ENCODE measurements at regions not wholly inside any gene's neighbourhood (a gene's known extent, or its start where the extent isn't known, plus 50 kb on each side); places are given as distances from the start of the nearest gene placed in this dataset.

DNA sequence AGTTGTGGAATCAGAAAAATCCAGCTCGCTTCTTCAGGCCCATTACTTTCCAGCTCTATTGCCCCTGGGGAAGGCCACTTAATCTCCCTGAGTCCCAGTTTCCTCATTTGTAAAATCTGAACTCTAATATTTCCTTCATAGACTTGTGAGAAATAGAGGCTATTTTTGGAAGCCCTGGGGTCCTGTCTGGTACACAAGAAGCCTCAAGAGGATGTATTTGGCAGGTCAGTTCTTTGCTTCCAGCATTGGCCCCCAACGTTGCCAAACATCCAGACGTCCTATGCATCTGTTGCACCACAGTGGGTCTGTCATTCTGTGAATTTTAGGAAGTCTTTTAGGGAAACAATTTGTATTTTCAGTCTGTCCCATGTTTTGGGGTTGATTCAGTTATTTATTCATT is 525.9 kb downstream of the EBF1 start:
- Histone ChIP-seq H3K9me3 (ENCODE audit: control insufficient read depth in 4 of 4, insufficient read depth in 3 of 4, low read length in 3 of 4) (no peaks in the 10 kb centered on the region), H3K4me1 (ENCODE audit: control insufficient read depth in 5 of 5, insufficient read depth in 5 of 5, low read length in 5 of 5) (peaks cover 0 to 3% (median 0%) of the 10 kb centered on the region in 5 donors), H3K27ac (ENCODE audit: low read depth in 1 of 2, low read length in 1 of 2) (no peak overlapping the region), H3K4me3 (no peak overlapping the region), H3K36me3 (ENCODE audit: control insufficient read depth in 4 of 4, insufficient read depth in 4 of 4, low read length in 4 of 4) (no peaks in the 10 kb centered on the region), H3K9ac (ENCODE audit: insufficient read depth in 1 of 2, low read length in 2 of 2) (no peak overlapping the region), H3K27me3 (ENCODE audit: control insufficient read depth in 3 of 3, insufficient read depth in 3 of 3, low read length in 2 of 3) (no peaks in the 10 kb centered on the region)
- DNase-seq: no peak
- 42 to 57% methylated on average over 3 of the region's 3 CpGs for WGBS, 2 donors
- no peak for ATAC-seq (ENCODE audit: insufficient read depth, low FRiP score)
- TF ChIP-seq, protein P1, sequence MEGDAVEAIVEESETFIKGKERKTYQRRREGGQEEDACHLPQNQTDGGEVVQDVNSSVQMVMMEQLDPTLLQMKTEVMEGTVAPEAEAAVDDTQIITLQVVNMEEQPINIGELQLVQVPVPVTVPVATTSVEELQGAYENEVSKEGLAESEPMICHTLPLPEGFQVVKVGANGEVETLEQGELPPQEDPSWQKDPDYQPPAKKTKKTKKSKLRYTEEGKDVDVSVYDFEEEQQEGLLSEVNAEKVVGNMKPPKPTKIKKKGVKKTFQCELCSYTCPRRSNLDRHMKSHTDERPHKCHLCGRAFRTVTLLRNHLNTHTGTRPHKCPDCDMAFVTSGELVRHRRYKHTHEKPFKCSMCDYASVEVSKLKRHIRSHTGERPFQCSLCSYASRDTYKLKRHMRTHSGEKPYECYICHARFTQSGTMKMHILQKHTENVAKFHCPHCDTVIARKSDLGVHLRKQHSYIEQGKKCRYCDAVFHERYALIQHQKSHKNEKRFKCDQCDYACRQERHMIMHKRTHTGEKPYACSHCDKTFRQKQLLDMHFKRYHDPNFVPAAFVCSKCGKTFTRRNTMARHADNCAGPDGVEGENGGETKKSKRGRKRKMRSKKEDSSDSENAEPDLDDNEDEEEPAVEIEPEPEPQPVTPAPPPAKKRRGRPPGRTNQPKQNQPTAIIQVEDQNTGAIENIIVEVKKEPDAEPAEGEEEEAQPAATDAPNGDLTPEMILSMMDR (IDR thresholded peaks at IDR 0.05; ENCODE audit: control extremely low read depth, extremely low read depth): no peak

DNA sequence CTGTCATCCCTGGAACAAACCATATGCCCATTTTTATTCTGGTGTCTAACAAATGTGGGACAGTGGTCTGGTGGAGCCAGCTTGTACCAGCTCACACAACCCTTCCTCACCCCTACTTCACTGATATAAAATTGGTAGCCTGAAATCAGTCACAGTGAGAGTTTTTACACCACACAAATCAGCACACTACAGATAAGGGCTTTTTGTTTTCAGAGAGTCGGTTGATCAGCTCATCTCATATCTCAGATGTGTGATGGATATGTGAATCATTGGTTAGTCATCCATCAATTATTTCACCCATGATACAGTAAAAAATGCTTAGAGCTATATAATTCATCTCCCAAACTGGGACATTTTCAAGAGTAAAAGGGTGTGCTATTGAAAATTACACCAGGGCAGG is 529.2 kb downstream of the EBF1 start:
- ATAC-seq (ENCODE audit: insufficient read depth, low FRiP score) (no peak), DNase-seq (no peak)
- Histone ChIP-seq H3K4me1 (ENCODE audit: control insufficient read depth in 5 of 5, insufficient read depth in 5 of 5, low read length in 5 of 5) (peaks cover 0 to 3% (median 0%) of the 10 kb centered on the region in 5 donors), H3K4me3 (no peak overlapping the region), H3K27ac (ENCODE audit: low read depth in 1 of 2, low read length in 1 of 2) (no peak overlapping the region), H3K36me3 (ENCODE audit: control insufficient read depth in 4 of 4, insufficient read depth in 4 of 4, low read length in 4 of 4) (no peaks in the 10 kb centered on the region), H3K9me3 (ENCODE audit: control insufficient read depth in 4 of 4, insufficient read depth in 3 of 4, low read length in 3 of 4) (no peaks in the 10 kb centered on the region), H3K27me3 (ENCODE audit: control insufficient read depth in 3 of 3, insufficient read depth in 3 of 3, low read length in 2 of 3) (no peaks in the 10 kb centered on the region), H3K9ac (ENCODE audit: insufficient read depth in 1 of 2, low read length in 2 of 2) (no peak overlapping the region)
- WGBS, 2 donors: 80 to 94% methylated on average over 1 of the region's 1 CpG
- TF ChIP-seq, protein P1 (IDR thresholded peaks at IDR 0.05; ENCODE audit: control extremely low read depth, extremely low read depth): no peak

DNA sequence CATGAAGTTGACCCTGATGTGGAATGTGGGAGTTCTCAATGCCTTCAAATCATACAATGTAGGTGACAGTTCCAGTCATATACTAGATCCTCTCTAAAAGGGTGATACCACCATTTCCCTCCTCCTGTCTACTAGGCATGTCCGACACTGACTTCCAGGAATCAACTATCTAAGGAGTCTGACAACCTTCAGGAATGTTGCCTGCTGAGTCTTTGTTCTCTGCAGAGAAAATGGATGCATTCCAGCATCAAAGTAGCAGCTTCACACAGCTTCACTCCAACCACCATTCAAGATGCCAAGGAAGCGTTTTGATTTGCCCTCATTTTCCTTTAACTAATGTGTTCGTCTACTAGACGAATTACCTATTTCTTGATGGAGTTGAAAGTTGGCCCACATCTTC is 530.2 kb downstream of the EBF1 start:
- H3K9me3 ChIP-seq (ENCODE audit: control insufficient read depth in 4 of 4, insufficient read depth in 3 of 4, low read length in 3 of 4): peaks cover 0 to 2% (median 0%) of the 10 kb centered on the region in 4 donors
- H3K27ac ChIP-seq (ENCODE audit: low read depth in 1 of 2, low read length in 1 of 2): no peak overlapping the region
- ATAC-seq (ENCODE audit: insufficient read depth, low FRiP score): no peak
- DNase-seq: no peak
- no peaks in the 10 kb centered on the region for H3K36me3 ChIP-seq (ENCODE audit: control insufficient read depth in 4 of 4, insufficient read depth in 4 of 4, low read length in 4 of 4)
- peaks cover 0 to 3% (median 0%) of the 10 kb centered on the region in 5 donors for H3K4me1 ChIP-seq (ENCODE audit: control insufficient read depth in 5 of 5, insufficient read depth in 5 of 5, low read length in 5 of 5)
- 85 to 86% methylated on average over 4 of the region's 4 CpGs for whole genome bisulfite sequencing, 2 donors
- TF ChIP-seq, protein P1 (IDR thresholded peaks at IDR 0.05; ENCODE audit: control extremely low read depth, extremely low read depth): no peak
- no peak overlapping the region for H3K4me3 ChIP-seq
- H3K9ac ChIP-seq (ENCODE audit: insufficient read depth in 1 of 2, low read length in 2 of 2): no peak overlapping the region
- H3K27me3 ChIP-seq (ENCODE audit: control insufficient read depth in 3 of 3, insufficient read depth in 3 of 3, low read length in 2 of 3): no peaks in the 10 kb centered on the region

Data from lung (tissue), 11 donors.